ENCODE measurements at regions not wholly inside any gene's neighbourhood (a gene's known extent, or its start where the extent isn't known, plus 50 kb on each side); places are given as distances from the start of the nearest gene placed in this dataset.
"Not testable (repeated sequence)": the region's sequence is repeated elsewhere in the genome, so short reads cannot be mapped to it uniquely, and the experiment has no call there.

GRCh38 chr13:74555651-74556420 is 421.6 kb upstream of the KLF12 start:
- DNase-seq (ENCODE audit: extremely low read depth in 1 of 2, low read depth in 1 of 2): no peak

- DNase-seq (ENCODE audit: extremely low read depth in 1 of 2, low read depth in 1 of 2): no peak
Measured at GRCh38 chr13:74555276-74555625, 421.0 kb upstream of the KLF12 start.

- no peak for DNase-seq (ENCODE audit: extremely low read depth in 1 of 2, low read depth in 1 of 2)
Measured at GRCh38 chr13:74554569-74555275, 420.5 kb upstream of the KLF12 start.

GRCh38 chr13:74550039-74550438 is 415.8 kb upstream of the KLF12 start:
- DNase-seq (ENCODE audit: extremely low read depth in 1 of 2, low read depth in 1 of 2): no peak

- DNase-seq (ENCODE audit: extremely low read depth in 1 of 2, low read depth in 1 of 2): not testable (repeated sequence)
Measured at GRCh38 chr13:74536649-74537048, 402.4 kb upstream of the KLF12 start.

GRCh38 chr13:74533226-74533625 is 399.0 kb upstream of the KLF12 start:
- DNase-seq (ENCODE audit: extremely low read depth in 1 of 2, low read depth in 1 of 2): no peak

- DNase-seq (ENCODE audit: extremely low read depth in 1 of 2, low read depth in 1 of 2): no peak
Measured at GRCh38 chr13:74530011-74530410, 395.8 kb upstream of the KLF12 start.

GRCh38 chr13:74528734-74529513 is 394.7 kb upstream of the KLF12 start:
- DNase-seq (ENCODE audit: extremely low read depth in 1 of 2, low read depth in 1 of 2): no peak

- no peak for DNase-seq (ENCODE audit: extremely low read depth in 1 of 2, low read depth in 1 of 2)
Measured at GRCh38 chr13:74523057-74523456, 388.9 kb upstream of the KLF12 start.

- no peak for DNase-seq (ENCODE audit: extremely low read depth in 1 of 2, low read depth in 1 of 2)
Measured at GRCh38 chr13:74511523-74511922, 377.3 kb upstream of the KLF12 start.

GRCh38 chr13:74487091-74487722 is 353.0 kb upstream of the KLF12 start:
- DNase-seq (ENCODE audit: extremely low read depth in 1 of 2, low read depth in 1 of 2): no peak

GRCh38 chr13:74485757-74486156 is 351.6 kb upstream of the KLF12 start:
- DNase-seq (ENCODE audit: extremely low read depth in 1 of 2, low read depth in 1 of 2): no peak

- no peak for DNase-seq (ENCODE audit: extremely low read depth in 1 of 2, low read depth in 1 of 2)
Measured at GRCh38 chr13:74479124-74479523, 344.9 kb upstream of the KLF12 start.

- DNase-seq (ENCODE audit: extremely low read depth in 1 of 2, low read depth in 1 of 2): no peak
Measured at GRCh38 chr13:74476788-74477187, 342.6 kb upstream of the KLF12 start.

- DNase-seq (ENCODE audit: extremely low read depth in 1 of 2, low read depth in 1 of 2): no peak
Measured at GRCh38 chr13:74476365-74476764, 342.2 kb upstream of the KLF12 start.

- DNase-seq (ENCODE audit: extremely low read depth in 1 of 2, low read depth in 1 of 2): no peak
Measured at GRCh38 chr13:74466864-74467263, 332.7 kb upstream of the KLF12 start.

- DNase-seq (ENCODE audit: extremely low read depth in 1 of 2, low read depth in 1 of 2): no peak
Measured at GRCh38 chr13:74466020-74466419, 331.8 kb upstream of the KLF12 start.

- no peak for DNase-seq (ENCODE audit: extremely low read depth in 1 of 2, low read depth in 1 of 2)
Measured at GRCh38 chr13:74465271-74465670, 331.1 kb upstream of the KLF12 start.

GRCh38 chr13:74464670-74465069 is 330.5 kb upstream of the KLF12 start:
- no peak for DNase-seq (ENCODE audit: extremely low read depth in 1 of 2, low read depth in 1 of 2)

- no peak for DNase-seq (ENCODE audit: extremely low read depth in 1 of 2, low read depth in 1 of 2)
Measured at GRCh38 chr13:74461011-74461410, 326.8 kb upstream of the KLF12 start.

GRCh38 chr13:74452881-74453280 is 318.7 kb upstream of the KLF12 start:
- no peak for DNase-seq (ENCODE audit: extremely low read depth in 1 of 2, low read depth in 1 of 2)

All from activated CD8-positive, alpha-beta memory T cell treated with anti-CD3 and anti-CD28 coated beads for 1 hour (primary cell).